HEK293 (cell line): ENCODE measurements at regions not wholly inside any gene's neighbourhood (a gene's known extent, or its start where the extent isn't known, plus 50 kb on each side); places are given as distances from the start of the nearest gene placed in this dataset.

ENCODE experiments used
- MEIS1 ChIP-seq: sonication (generic); formaldehyde crosslinking; IDR thresholded peaks from 2 replicates; pipeline ENCODE4 v1.8.1; 2022; ENCODE audit warnings: missing genetic modification reagents, mild to moderate bottlenecking, borderline replicate concordance
- TCF7L2 ChIP-seq: IDR thresholded peaks from 2 replicates; pipeline ENCODE4 v1.6.1; 2011; ENCODE audit warnings: low read depth, mild to moderate bottlenecking, inconsistent platforms, low read length, moderate library complexity, borderline replicate concordance
- ZNF16 ChIP-seq: fragments of 450-650 bp; formaldehyde crosslinking; IDR thresholded peaks from 2 replicates; pipeline ENCODE4 v1.5.1; 2016; ENCODE audit warnings: low read depth, missing biosample characterization, missing genetic modification characterization
- ZNF2 ChIP-seq: fragments of 450-650 bp; formaldehyde crosslinking; IDR thresholded peaks from 2 replicates; pipeline ENCODE4 v1.5.1; 2016; ENCODE audit warnings: missing biosample characterization, missing genetic modification characterization
- TF ChIP-seq, protein P1 (sequence below): fragments of 450-650 bp; formaldehyde crosslinking; IDR thresholded peaks from 2 replicates; pipeline ENCODE4 v1.5.1; 2016; ENCODE audit warnings: missing biosample characterization, missing genetic modification characterization
- TF ChIP-seq, protein P2 (sequence below): fragments of 450-650 bp; formaldehyde crosslinking; IDR thresholded peaks from 2 replicates; pipeline ENCODE4 v1.5.1; 2016; ENCODE audit warnings: missing biosample characterization, missing genetic modification characterization

DNA sequence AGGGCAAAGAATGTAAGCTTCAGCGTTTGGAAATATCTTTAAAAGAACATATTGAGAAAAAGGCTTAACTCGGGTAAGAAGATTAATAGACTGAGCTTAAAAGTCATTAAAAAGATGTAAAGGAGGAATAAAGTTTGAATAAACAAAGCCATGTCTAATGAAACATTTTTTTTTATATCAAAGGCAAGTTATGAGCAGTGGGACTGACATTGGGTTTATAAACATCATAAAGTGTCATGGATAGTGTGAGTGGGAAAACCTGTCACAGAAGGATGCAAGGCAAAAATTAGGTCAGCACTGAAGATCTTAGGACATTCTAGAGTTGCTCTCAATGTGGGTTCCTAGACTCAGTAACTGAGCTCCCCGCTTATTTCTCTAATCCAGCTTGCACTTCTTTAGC, 438.0 kb upstream of the CDH11 start:
- TF ChIP-seq, protein P1, sequence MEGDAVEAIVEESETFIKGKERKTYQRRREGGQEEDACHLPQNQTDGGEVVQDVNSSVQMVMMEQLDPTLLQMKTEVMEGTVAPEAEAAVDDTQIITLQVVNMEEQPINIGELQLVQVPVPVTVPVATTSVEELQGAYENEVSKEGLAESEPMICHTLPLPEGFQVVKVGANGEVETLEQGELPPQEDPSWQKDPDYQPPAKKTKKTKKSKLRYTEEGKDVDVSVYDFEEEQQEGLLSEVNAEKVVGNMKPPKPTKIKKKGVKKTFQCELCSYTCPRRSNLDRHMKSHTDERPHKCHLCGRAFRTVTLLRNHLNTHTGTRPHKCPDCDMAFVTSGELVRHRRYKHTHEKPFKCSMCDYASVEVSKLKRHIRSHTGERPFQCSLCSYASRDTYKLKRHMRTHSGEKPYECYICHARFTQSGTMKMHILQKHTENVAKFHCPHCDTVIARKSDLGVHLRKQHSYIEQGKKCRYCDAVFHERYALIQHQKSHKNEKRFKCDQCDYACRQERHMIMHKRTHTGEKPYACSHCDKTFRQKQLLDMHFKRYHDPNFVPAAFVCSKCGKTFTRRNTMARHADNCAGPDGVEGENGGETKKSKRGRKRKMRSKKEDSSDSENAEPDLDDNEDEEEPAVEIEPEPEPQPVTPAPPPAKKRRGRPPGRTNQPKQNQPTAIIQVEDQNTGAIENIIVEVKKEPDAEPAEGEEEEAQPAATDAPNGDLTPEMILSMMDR: no peak
- TF ChIP-seq, protein P2, sequence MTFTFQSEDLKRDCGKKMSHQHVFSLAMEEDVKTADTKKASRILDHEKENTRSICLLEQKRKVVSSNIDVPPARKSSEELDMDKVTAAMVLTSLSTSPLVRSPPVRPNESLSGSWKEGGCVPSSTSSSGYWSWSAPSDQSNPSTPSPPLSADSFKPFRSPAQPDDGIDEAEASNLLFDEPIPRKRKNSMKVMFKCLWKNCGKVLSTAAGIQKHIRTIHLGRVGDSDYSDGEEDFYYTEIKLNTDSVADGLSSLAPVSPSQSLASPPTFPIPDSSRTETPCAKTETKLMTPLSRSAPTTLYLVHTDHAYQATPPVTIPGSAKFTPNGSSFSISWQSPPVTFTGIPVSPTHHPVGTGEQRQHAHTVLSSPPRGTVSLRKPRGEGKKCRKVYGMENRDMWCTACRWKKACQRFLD (tag by site-specific recombination): no peak
- TF ChIP-seq MEIS1 (CRISPR knock-in tag): no peak
- no peak for TF ChIP-seq ZNF2 (tag by site-specific recombination)
- TF ChIP-seq ZNF16: no peak
- no peak for TF ChIP-seq TCF7L2
